NCI-H774 (cell line): ENCODE measurements at regions not wholly inside any gene's neighbourhood (a gene's known extent, or its start where the extent isn't known, plus 50 kb on each side); places are given as distances from the start of the nearest gene placed in this dataset.

ENCODE experiments used
- DNase-seq: peaks from one replicate; lab custom pipeline; 2025; lab: John Stamatoyannopoulos, UW

- no peak for DNase-seq
Measured at GRCh38 chr4:58935332-58935731, 1825.1 kb upstream of the IGFBP7 start.

GRCh38 chr4:58936436-58936835, 1826.3 kb upstream of the IGFBP7 start:
- no peak for DNase-seq

- no peak for DNase-seq
Measured at GRCh38 chr4:58940167-58940566, 1830.0 kb upstream of the IGFBP7 start.

- DNase-seq: no peak
Measured at GRCh38 chr4:58941286-58941685, 1831.1 kb upstream of the IGFBP7 start.

GRCh38 chr4:58953575-58953974, 1843.4 kb upstream of the IGFBP7 start:
- no peak for DNase-seq

GRCh38 chr4:58957711-58958110, 1847.5 kb upstream of the IGFBP7 start:
- DNase-seq: no peak

- no peak for DNase-seq
Measured at GRCh38 chr4:58961283-58961682, 1851.1 kb upstream of the IGFBP7 start.

GRCh38 chr4:58961925-58962324, 1851.7 kb upstream of the IGFBP7 start:
- no peak for DNase-seq

- no peak for DNase-seq
Measured at GRCh38 chr4:58962424-58962823, 1852.2 kb upstream of the IGFBP7 start.

- no peak for DNase-seq
Measured at GRCh38 chr4:58981828-58982227, 1871.6 kb upstream of the IGFBP7 start.

- no peak for DNase-seq
Measured at GRCh38 chr4:58983887-58984286, 1873.7 kb upstream of the IGFBP7 start.

- DNase-seq: no peak
Measured at GRCh38 chr4:59002148-59002547, 1892.0 kb upstream of the IGFBP7 start.

GRCh38 chr4:59024257-59024656, 1914.1 kb upstream of the IGFBP7 start:
- no peak for DNase-seq

- DNase-seq: no peak
Measured at GRCh38 chr4:59037812-59038211, 1927.6 kb upstream of the IGFBP7 start.

GRCh38 chr4:59039046-59039445, 1928.9 kb upstream of the IGFBP7 start:
- no peak for DNase-seq

GRCh38 chr4:59044286-59044900, 1934.2 kb upstream of the IGFBP7 start:
- DNase-seq: no peak

GRCh38 chr4:59054086-59054485, 1943.9 kb upstream of the IGFBP7 start:
- DNase-seq: no peak

- no peak for DNase-seq
Measured at GRCh38 chr4:59057804-59058203, 1947.6 kb upstream of the IGFBP7 start.

GRCh38 chr4:59058543-59058942, 1948.4 kb upstream of the IGFBP7 start:
- no peak for DNase-seq

GRCh38 chr4:59060002-59060846, 1950.0 kb upstream of the IGFBP7 start:
- no peak for DNase-seq

GRCh38 chr4:59060895-59061294, 1950.7 kb upstream of the IGFBP7 start:
- DNase-seq: no peak

- DNase-seq: no peak
Measured at GRCh38 chr4:59063015-59063720, 1953.0 kb upstream of the IGFBP7 start.
